GM12892 (cell line): ENCODE measurements at regions not wholly inside any gene's neighbourhood (a gene's known extent, or its start where the extent isn't known, plus 50 kb on each side); places are given as distances from the start of the nearest gene placed in this dataset.

Experiments
- POLR2A ChIP-seq: IDR thresholded peaks from 2 replicates; pipeline ENCODE4 v1.6.1; 2011; ENCODE audit warnings: low read depth, low read length, control low read depth
- POLR2AphosphoS5 ChIP-seq: IDR thresholded peaks from 2 replicates; pipeline ENCODE4 v1.6.1; 2011; ENCODE audit warnings: low read depth, low read length, control low read depth
- TAF1 ChIP-seq: IDR thresholded peaks from 2 replicates; pipeline ENCODE4 v1.6.1; 2011; ENCODE audit warnings: low read depth, mild to moderate bottlenecking, control low read depth, low read length, borderline replicate concordance

DNA sequence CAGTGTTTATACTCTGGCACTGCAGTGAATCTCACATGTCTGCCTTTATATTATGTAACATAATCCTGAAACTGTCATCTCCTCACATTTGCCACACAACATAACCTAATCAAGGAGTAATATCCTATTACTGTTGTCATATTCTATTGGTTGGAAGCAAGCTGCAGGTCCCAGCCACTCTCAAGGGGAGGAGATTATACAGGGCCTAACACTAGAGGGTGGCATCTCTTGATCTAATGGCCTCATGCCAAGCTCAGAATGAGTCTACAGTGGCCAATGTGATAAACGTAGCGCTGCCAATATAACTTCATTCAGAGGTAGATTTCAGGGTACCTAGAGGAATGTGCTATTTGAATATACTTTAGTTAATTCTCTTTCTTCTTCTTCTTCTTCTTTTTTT lies 166.8 kb downstream of the BACH1 start:
- TF ChIP-seq POLR2A (no peak), POLR2AphosphoS5 (no peak), TAF1 (no peak)
